Putamen (tissue), 1 donor: ENCODE measurements at regions not wholly inside any gene's neighbourhood (a gene's known extent, or its start where the extent isn't known, plus 50 kb on each side); places are given as distances from the start of the nearest gene placed in this dataset.
A peak's percentile ranks its signal among the peaks of the same experiment; 100 is the strongest.

Experiments used
- DNase-seq: peaks from one replicate; pipeline ENCODE4 v3.0.0-alpha.2; 2016; ENCODE audit warnings: low spot score

DNA sequence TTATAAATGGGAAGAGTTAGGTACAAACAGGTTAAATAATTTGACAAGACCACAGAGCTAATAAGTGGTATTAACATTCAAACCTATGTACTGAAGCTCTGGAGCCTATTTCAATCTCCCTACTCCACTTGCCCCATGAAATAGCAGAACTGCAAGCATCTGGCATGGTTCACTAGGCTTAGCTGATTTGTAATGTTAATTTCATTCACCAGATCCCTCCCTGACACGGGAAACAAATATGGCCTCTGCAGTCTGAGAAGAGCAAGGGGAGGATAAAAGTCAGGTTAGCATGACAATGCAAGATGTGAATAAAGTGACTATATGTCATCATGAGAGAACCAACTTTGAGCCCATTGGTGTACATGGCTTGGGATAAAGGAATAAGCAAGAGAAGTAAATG, 428.8 kb downstream of the BRINP1 start:
- DNase-seq = no peak

DNA sequence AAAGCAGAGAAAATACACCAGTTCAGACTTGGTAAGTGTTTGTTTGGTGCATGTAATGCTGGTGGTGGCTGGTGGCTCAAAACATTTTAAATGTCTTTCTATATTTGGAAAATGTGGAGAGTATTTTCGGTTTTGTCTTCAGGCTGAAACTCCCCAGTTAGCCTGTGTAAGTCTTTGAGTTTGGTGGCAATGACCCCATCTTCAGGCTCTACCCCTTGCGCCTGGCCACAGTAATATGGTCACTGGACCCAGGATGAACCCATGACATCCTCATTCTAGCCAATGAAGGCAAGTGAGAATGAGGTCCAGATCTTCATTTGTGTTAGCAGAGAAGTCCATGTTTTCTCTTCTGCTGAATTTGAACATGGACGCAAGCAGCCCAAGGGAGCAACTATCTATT, 422.6 kb downstream of the BRINP1 start:
- DNase-seq = no peak

DNA sequence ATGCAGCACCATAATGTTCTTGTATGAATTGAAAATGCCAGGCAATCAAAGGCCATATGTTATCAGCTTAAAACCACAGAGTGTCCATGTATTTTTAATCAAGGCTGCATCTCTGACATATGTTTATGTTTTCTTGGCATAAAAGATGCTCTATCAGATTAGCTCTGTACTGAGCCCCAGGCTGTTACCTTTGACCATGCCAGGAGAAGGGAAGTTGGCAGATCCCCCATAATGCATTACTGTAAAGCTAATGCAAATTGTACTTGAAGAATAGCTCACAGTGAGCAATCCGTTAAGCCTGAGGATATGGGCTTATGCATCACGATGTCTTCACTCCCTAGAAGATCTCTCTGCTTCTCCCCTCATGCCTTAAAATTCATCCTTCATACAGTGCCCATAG, 414.4 kb downstream of the BRINP1 start:
- DNase-seq = no peak

DNA sequence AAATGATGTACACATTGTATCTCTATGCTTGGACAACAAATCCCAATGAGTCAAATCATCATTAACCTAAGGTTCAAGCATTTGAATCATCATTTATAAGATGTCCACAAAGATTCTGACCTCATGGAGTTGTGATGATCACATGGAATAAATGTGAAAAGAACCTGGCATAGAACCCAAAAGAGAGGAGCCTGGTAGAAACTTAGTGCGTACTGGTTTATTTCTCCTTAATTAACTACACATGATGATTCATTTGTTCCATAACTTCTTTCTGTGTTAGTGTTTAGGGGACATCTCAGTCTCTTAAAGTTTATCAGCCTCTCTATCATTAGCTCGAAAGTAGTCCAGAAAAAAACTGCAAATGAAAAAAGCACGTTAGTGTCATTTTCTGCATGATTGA, 411.6 kb downstream of the BRINP1 start:
- no peak for DNase-seq

DNA sequence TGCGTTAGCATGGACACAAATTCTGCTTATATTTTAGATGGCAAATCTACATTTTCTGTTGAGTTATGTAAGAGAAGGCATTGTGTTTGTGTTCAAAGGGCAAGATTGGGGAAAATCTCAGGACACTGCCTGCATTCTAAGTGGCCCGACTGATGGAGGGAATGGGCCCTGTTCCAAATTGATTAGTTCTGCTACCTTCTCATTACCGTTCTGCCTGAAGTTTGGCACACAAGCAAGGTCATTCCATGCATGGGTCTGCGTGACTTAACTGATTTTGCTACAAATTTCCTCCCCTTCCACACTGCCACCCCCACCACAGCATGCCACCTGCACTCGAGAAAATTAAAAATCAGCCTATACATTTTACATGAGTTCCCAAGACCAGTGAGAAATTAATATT, 409.9 kb downstream of the BRINP1 start:
- DNase-seq = no peak

DNA sequence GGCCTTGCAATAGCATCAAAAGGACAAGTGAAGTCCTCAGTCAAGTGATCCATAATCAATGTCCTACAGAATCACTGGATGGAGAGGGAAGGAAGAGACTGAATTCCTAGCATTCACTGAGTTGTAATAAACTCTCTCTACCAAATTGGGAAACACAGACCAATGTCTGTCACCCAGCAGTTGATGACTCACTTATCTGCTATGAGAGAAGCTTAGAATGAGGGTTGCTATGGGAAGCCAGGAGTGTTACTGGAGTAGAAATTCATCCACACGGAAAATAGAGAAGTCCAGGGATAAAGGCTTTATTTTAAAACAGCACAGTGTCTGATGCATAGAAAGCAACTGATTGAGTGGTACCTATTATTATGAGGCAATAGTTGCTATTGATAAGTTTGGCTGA, 407.4 kb downstream of the BRINP1 start:
- no peak for DNase-seq

DNA sequence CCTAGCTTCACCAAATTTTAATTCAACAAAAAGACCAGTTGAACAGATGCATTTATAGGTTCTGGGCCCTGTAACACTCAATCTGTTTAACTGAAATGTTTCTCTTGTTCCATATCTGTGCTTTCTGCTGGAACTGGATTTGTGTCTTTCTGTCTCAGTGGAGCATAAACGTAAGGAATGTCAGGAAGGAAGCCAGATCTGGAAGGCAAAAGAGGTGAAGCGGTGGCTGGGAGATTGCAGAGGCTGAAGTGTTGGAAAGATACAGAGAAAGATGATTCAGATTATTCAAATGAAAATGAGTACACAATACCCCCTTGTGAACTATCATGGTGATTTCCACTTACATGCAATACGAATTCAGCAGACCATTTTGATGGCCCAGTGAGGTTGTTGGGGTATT, 406.8 kb downstream of the BRINP1 start:
- DNase-seq = no peak

DNA sequence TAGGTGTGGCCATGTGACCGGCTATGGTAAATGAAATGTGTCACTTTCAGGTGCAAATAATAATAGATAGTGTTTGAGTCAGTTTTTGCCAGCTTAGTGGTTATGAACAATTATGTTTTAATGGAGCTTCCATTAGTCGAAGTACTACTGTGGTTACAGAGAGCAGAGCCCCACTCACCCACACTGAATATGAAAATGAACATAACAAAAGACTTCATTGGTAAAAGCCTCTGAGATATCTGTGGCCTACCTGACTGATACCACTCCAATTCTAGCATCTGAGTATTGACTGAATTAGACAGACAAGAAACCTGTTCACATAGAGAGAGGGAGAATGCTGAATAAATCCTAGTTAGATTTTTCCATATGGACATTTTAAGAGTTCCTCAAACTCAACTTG, 405.6 kb downstream of the BRINP1 start:
- no peak for DNase-seq

DNA sequence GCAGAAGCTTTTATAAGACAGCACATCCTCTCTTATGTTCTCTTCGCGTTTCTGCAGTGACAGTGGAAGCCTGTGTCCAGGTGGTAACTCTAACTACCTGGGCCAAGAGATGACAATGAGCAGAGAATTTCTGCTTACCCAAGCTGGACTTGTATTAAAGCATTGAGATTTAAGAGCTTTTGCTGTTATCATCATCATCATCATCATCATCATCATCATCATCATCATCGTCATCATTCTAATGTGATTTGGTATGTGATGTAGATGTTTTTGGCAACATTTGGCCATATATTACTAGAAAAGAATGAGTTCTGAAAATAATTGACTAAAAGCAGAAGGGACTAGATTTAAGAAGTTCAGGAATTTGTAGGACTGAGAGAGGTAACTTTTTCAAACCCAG, 401.3 kb downstream of the BRINP1 start:
- DNase-seq = no peak

DNA sequence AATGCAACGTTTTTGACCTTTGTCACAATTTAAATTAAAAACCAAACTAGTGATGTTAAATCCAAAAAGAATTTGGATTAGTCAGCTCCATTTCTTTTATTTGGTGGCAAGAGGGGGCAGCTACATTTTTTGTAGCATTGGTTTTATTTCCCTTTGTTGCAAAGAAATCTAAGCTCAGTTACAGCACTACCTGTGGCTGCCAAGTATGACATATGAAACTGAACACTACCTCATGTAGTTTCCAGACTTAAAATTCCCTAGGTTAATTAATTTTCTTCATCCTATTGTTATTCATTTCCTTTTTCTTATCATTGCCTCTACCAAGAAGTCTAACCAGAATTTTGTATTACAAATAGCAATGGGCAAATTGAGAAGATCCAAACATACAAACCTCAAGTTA, 393.5 kb downstream of the BRINP1 start:
- no peak for DNase-seq

DNA sequence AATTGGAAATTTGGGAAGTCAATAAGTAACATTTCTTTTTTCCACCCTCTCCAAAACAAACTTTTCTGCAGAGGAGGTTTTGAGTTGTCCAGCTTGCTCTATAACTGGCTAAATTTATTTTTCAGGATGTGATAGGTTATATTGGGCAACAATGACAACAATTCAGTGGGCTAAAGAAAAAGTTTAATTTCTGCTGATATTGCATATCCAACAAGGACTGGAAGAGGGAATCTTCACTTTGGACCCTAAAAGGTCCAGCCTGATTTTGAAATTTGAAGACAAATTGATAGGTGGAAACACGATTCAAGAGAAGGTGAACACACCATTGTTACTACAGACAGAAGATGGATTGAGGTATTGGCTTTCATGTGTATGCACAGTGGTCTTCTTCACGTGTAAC, 393.1 kb downstream of the BRINP1 start:
- DNase-seq = no peak

DNA sequence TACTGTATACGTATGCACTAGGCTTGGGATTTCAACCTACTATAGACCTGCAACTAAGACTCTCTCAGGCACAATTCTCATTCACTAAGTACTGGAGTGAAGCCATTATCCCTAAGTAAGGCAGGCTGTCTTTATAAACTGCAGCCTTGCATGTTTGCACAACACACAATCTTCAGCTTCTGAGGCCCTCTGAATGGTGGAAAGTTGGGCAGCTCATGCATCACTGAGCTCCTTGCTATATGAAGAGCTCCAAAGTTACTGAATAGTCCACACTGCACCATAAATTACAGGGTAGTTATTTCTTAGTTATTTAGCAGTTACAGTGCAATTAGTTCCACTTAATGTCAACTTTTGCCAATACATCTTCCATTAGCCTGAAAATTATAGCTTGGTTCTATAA, 384.6 kb downstream of the BRINP1 start:
- DNase-seq = no peak

DNA sequence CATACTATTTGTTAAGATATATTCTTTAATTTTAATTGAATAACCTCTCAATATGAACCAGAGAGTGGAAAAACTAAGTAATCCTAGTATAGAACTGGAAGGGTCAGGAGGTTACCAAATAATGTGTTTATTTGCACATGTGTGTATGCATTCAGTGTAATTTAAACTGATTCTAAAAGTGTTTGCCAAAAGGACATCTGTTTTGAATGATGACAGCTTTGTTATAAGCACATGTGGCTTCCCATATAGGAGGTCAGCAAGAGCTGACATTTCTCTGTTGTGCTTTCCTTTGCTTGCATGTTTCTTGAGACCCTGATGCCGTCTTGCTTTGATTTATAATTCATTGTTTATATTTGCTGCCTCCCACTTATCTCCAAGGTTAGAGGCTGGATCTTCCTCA, 383.4 kb downstream of the BRINP1 start:
- no peak for DNase-seq

DNA sequence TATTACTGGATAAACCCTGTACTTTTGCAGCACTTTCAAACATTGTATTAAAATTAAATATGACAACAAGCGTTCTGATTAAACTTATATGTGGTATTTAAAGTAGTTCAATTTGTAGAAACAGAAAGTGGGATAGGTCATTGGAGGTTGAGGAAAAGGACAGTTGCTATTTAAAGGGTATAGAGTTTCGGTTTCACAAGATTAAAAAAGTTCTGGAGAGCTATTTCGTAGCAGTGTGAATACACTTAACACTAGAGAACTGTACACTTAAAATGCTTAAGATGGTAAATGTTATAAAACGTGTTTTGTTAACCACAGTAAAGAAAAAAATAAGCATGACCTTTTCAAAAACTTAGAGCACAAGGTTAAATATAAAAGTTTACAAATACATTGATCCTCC, 382.1 kb downstream of the BRINP1 start:
- DNase-seq = no peak

DNA sequence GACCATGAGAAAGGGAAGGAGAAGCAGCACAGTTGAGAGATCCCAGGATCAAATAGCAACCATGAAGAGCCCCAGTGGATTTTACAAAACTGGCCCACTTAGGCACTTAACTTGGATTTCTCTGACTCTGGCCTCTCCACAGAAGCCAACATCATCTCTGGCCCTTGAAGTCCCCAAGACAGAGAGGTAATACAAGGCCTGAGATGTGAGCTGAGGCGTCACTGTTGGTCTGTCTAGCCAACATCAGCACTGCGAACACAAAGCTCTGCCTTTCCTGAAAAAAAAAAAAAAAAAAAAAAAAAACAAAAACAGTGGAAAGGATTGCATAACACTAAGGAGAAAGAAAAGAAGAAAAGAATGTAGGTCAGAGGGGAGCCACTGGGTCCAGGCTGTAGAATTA, 378.3 kb downstream of the BRINP1 start:
- no peak for DNase-seq

DNA sequence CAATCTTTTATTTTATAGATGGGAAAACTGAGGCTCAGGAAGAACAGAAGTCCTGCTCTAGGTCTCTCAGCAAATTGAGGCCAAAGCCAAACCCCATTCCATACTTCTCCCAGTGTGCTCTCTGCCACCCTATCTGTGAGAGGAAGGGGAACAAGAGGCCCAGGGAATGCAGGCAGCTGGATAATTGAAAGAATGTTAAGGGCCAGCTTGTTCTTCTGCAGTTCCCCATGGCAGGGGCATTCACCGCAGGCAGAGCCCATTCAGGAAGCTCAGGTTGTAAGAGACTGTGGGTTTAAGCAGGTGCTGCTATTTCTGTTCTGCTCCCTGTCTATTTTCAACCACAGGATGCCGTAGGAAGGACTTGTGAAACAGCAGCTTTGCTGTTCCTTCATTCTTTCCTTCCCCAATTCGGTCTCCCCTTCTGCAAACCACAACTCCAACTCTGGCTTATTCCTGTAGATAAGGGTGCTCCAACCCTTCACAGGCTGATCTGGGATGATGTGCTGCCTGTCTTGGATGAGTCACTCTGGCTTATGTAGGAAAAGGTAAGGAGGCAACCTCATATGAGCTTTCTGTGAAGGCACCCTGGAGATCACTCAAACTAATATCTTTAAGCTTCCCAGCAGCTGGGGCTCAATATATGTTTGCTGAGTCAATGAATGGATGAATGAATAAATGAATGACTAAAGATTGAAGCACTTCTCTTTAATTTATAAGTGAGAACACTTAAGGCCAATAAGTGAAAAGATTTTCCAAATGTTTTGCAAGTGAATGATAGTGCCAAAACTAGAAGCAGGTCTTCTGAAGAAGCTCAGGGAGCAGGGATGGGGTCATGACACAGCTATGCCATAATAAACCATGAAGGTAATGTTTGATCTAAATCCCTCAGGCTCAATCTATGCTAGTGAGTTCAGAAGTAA, 377.6 kb downstream of the BRINP1 start:
- DNase-seq = peak; percentile 7

DNA sequence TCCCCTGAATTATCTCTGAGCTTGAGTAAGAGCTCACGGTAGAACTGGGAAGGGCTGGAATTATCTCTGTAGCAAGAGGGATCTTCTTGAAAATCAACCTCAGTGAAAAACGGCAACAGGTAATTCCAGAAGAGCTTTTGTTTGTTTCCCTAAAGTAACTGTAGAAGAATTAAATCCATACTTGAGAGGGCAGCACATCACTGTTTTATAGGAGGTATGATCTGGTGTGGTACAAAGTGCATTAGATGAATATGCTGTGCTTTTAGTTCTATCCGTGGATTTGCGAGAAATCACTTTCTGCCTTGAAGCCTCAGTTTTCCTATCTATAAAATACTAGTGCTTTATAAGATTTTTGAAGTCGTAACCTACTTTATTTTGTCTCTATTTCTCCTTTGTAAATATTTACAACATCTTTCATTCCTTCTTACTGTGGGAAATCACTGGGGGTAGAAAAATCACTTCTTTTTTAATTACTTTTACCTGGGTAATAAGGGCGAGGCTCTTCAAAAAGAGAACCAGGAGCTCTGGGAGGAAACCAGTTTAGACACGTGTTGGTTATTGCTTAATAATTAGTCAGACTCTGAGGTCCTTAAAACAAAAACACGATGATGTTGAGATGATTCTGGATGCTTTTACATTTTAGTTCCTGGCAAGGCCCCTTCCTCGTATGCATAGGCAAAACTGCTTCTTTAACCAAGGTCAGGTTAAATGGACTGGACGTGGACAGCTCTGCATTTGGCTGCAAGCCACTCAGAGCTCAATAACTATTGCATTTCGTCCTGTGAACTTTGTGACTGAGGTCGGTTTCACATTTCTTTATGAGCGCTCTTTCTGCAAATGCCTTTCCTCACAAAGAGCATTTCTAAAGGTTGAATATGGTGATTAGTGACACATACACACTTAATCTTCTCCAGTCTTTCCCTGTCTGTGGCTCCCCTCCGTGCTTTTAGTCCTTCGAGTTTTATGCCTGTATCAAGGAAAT, 376.1 kb downstream of the BRINP1 start:
- DNase-seq = no peak

DNA sequence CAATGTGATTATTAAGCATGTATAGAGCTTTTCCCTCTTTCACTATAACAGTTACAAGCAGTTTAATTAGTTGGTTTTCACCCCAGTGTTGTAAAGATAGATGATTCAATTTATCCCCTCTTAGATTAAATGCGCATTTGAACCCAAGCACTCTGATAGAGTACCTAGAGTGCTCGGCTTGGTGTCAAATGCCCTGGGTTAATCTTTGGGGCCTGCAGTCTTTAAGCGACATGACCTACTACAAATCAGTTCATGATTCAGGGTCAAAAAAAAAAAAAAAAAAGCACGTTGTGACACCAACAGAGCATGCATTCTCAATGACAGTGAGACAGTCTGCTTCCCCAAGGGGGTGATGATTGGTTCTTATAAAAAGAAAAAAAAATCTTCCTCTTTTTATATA, 375.3 kb downstream of the BRINP1 start:
- DNase-seq = no peak

DNA sequence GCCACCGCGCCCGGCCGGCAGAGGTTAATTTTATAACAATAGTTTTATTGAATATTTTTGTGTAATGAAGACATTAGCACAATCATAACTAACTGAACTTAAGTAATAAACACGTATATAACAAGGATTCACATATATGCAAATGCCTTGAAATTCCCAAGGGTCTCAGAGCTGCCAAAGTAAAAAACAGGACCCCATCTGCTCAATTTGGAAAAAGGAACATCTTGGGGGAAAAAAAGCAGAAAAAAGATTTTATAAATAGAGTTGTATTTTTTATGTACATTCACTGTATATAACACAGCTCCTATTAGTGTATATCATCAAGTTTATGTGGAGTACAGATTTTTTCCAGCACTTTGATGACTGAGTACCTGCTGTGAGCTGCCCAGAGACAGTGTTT, 366.7 kb downstream of the BRINP1 start:
- DNase-seq = no peak

DNA sequence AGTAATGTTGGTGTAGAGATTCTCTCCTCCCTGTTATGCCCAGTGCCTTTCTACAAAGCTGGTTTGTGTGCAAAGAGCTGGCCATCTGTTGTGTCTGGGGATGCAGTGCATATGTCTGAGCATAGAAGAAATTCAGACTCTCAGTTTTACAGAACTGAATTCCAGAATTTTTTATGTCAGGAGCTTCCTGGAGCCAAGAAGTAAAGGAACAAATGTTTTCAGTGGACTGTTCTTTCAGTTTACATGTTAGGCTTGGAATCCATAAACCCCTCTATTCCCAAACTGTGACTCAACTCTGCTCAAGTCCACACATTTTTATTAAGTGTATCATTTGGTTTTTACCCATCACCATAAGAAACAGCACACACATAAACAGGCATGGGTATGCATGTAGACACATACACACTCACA, 366.0 kb downstream of the BRINP1 start:
- no peak for DNase-seq

DNA sequence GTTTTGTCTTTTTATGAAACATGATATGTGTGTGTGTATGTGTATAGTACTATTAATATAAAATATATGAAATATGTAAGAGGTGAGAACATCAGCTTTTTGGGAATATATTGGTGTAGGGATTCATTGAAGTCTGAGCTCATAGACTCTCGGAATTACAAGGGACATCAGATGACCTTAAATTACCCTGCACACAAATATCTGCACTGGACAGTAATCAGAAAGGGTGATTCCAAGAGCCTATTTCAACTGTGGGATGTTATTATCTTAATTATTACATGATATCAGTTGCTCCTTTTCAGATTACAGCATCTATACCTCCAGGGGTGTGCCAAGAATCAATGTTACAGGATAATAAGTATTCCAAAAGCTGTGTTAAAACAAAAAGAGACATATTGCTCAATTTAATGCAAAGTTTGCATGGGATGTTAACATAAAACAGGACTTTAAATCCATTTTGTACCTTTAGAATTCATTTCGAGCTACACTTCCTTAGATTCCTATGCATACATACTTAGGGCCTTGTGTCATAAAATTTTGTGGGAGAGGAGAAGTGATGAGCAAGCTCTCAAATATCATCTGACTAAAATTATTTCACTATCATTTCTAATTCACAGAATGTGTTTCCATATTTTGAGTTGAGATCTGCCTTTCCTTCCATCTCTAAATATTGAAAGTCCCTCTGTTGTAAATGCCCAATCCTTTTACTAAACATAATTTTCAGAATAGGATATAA, 365.2 kb downstream of the BRINP1 start:
- DNase-seq = no peak

DNA sequence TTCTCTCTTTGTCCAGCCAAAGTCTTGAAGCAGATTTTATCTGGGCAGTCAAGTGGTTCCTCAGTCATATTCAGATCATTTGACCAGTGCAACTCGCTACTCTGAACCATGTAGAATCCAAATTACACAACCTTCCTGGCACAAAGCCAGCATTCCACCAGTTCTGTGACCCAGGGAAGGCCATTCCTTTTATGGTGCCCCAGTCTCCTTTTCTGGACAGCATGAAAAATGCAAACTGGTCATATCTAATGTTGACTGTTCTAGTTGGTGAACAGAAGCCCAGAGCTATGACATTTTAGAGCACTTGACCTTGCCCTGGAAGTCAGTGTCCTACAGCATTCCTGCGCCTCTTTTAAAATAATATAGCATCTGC, 364.6 kb downstream of the BRINP1 start:
- DNase-seq = no peak
